Right renal pelvis (tissue), 4 donors: ENCODE measurements at regions not wholly inside any gene's neighbourhood (a gene's known extent, or its start where the extent isn't known, plus 50 kb on each side); places are given as distances from the start of the nearest gene placed in this dataset.

Experiments used
- DNase-seq, 4 donors: peaks; one replicate each; pipeline ENCODE4 v3.0.0-alpha.2; 2013; ENCODE audit warnings: low read depth in 4 of 4, low spot score in 3 of 4, missing footprints in 1 of 4

GRCh38 chr13:95444006-95444730, 108.4 kb upstream of the CLDN10 start:
- DNase-seq: no peak

GRCh38 chr13:95445131-95445530, 107.4 kb upstream of the CLDN10 start:
- DNase-seq: no peak

GRCh38 chr13:95447814-95448213, 104.7 kb upstream of the CLDN10 start:
- DNase-seq: no peak

- no peak for DNase-seq
These were observed 100.9 kb upstream of the CLDN10 start for GRCh38 chr13:95451656-95452055.

DNA sequence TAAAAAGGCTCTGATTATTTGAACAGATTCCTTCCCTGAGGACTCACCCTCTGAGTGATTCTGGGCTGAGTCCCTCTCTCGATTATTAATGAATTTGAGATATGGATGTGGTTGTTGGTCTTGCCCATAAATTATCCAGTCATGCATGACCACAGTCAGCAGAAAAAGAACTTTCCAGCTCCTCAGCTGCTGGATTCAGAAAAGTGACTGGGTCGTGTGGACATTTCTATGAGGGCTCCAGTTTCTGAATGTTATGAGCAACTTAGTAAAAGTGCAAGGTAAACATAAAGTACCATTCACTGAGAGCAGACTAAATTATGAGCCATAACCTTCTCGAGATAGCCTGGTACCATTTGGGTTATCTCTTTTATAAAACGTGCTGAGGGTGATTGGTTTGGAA, 100.1 kb upstream of the CLDN10 start:
- DNase-seq: no peak

DNA sequence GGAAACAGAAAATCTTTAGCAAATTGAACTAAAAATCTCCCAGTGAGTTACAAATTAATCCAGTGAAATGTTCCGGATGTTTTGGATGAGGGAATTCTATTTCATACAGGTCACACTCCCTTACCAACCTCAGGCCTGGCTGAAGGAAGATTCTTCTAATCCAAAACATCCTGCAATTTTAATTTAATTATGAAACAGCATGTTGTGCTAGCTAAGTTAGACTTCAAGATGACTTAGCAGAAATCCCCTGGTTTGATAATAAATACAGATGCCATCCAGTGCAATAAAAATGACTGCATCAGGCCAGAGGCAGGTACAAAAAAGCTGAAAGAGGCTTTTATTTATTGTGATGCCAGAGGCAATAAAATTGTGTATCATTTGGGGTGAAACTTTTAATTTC, 96.7 kb upstream of the CLDN10 start:
- no peak for DNase-seq

DNA sequence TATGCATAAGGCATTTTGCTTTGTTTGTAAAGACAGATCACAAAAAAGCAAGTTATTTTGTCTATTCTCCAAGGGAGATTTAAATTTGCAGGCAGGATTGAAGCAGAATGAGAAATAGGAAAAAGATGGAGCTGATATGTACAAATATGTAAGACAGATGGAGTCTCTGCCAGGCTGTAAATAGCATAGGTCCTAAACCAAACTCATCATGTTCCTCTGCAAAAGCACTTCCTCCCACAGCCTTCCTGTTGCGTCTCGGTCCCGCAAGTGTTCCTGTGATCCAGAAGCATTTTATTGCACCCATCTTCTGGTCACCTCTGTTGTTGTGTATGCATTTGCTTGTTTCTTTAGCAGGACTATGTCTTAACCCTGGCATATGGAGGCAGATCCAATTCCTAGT, 95.7 kb upstream of the CLDN10 start:
- DNase-seq: no peak

DNA sequence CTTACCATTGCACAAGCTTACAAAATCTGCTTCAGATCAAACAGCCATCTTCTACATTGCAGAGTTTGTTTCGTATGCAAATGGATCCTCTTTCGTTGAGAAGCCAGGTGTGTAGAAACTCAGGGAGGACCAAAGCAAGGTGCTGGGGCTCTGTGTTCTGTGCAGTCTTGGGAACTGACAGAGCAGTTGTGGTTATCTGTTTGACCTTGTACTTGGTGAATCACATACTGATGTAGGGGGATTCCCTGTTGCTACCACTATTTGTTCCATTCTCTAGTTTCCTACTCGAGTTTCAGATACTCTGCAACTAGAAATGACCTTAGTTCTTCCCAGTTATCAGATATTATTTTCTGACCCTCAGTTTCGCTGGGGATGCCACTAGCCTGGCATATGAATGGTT, 95.2 kb upstream of the CLDN10 start:
- DNase-seq: no peak

DNA sequence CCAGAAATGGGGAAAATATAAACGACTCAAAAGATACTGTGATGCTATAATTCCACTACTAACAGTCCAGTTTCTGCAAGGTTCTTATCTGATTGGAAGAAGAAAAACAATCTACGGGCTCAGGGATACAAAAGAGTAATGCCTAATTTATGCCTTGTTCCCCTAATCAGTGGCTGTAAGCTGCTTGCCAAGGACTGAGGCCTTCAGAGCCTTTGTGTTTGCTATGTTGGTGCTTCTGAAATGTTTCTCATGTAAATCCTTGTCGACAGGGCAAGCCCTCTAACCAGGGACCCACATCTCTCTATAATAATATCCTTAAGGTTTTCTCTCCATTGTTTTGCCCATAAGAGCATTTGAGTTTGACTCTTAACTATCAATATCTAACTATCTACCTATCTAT, 89.7 kb upstream of the CLDN10 start:
- DNase-seq: no peak

DNA sequence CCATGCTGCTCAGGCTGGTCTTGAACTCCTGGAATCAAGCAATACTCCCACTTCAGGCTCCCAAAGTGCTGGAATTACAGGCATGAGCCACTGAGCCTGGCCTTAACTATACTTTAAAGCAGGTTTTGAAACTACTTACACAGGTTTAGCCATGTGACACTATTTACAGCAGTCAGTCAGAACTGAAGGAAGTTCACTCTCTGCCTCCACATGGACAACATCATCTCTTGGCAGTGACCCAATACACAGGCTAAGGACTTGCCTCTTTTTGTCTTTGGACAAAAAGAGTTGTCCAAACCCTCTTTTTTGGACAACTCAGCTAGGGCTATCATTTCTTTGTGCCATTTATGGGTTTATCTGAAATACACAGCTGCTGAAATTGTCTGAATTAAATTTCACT, 89.0 kb upstream of the CLDN10 start:
- DNase-seq: no peak

GRCh38 chr13:95470574-95471366, 81.8 kb upstream of the CLDN10 start:
- no peak for DNase-seq

DNA sequence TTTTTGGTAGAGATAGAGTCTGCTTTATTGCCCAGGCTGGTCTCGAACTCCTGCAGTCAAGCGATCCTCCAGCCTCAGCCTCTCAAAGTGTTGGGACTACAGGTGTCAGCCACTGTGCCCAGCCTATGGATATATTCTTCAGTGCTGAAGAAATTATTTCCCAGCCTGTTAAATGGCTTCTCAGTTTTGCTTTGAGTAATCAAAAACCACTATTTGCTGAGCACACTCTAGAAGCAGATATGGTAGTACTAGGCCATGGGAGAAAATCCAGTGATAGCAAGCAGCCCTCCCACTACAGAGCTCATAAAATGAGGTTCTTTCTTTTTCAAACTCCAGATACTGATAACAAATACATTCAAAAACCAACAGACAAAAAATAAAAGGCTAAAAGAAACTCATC, 80.6 kb upstream of the CLDN10 start:
- no peak for DNase-seq

DNA sequence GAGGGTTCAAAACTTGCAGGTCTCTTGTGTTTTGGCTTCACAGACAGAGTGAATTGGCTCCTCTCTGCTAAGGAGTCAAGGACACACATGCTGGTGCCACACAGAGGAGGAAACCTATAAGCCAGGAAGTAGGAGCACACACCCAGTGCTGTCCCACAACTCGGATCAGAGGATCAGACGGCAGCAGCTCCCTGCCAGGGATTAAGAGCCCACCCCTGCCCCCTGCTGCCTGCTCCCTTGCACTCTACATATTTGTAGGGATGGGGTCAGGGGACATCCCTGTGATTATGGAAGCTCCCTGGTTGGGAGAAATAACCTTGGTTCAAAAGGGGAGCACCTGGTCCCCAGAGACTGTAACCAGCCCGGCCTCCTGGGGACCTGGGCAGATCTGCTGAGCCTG, 77.5 kb upstream of the CLDN10 start:
- DNase-seq: no peak

DNA sequence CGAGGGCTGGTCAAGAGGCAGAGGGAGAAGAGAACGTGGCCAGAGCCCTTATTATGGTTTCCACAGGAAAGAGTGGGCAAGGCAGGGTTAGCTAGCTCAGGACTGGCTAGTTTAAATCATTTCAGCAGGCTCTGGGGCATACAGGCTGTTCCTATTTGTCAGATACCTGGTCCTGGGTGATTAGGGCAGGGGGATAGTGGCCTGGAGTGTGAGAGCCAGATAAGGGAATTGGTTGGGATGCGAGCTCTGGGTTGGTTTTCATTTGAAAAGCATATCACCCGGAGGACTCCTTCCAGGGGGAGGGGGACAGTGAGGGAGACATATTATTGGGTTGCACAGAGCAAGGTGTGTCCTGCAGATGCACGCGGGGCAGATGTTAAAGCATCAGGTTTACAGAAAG, 75.3 kb upstream of the CLDN10 start:
- DNase-seq: no peak

GRCh38 chr13:95479731-95480130, 72.8 kb upstream of the CLDN10 start:
- no peak for DNase-seq

DNA sequence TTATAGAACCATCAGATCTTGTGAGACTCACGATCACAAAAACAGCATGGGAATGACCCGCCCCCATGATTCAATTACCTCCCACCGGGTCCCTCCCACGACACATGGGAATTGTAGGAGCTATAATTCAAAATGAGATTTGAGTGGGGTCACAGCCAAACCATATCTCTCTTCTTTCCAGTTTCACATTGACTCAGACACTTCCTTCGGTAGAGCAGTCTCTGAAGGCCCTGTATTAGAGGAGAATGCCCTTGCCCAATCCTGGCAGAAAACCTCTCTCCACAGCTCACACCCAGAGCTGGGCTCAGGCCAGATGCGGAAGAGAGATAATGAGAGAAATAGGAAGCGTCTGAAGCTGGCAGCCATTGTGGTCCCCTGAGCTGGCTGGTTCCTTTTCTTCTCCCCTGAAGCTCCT, 72.4 kb upstream of the CLDN10 start:
- DNase-seq: no peak

GRCh38 chr13:95480791-95481780, 71.4 kb upstream of the CLDN10 start:
- DNase-seq: no peak

DNA sequence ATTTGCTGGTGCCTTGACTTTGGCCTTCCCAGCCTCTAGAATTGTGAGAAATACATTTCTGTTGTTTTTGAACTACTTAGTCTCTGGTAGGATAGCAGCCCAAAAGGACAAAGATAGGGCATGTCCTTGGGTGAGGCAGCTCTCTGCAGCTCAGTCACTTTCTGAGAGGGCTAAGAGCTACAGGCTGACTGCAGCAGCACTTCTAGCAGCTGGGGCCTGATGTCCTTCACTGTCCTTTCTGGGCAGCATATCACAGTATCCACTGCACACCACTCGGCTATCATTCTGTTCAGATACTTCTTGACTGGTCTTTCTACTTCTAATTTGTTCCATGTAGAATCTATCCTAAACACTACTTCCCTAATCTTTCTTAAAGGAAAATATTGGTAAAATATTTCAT, 68.5 kb upstream of the CLDN10 start:
- no peak for DNase-seq

- no peak for DNase-seq
These were observed 67.4 kb upstream of the CLDN10 start for GRCh38 chr13:95485045-95485517.

DNA sequence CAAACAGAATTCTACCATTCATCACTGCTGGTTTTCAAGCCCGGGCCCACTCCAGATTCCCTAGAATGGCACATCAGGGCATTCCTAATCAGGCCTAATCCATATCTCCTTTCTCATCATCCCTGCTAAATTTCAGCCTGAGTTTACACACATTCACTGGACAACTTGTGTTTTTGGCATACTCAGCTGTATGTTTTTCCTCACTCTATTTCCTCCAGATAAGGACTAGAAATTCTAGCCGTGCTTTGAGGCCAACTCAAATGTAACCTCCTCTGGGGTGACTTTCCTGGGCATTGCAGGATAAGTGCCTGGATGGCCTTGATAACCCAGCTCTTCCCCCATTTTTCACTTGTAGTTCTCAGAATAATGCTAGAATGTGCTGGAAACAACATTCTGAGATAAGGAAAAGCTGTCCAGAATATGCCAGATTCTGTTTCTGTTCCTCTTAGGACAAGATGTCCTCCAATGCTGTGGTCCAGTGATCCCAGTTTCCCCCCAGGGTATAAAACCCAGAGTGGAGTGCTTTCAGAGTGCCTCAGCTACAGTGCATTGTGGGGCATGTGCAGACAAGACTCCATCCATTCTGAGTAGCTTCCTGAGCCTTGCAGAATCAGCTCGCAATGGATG, 66.9 kb upstream of the CLDN10 start:
- DNase-seq: no peak
